Tibial artery (tissue), 4 donors: ENCODE measurements at regions not wholly inside any gene's neighbourhood (a gene's known extent, or its start where the extent isn't known, plus 50 kb on each side); places are given as distances from the start of the nearest gene placed in this dataset.

ENCODE experiments used
- DNase-seq, 2 donors: peaks; one replicate each; pipeline ENCODE4 v3.0.0-alpha.2; 2019
- H3K27ac ChIP-seq, 2 donors: fragments of 200-600 bp; sonication (generic) in 1 of 2; 1 replicate in 1 of 2; 2 replicates in 1 of 2; pipeline ENCODE4 v1.5.1; 2018 to 2019; ENCODE audit warnings: mild to moderate bottlenecking in 1 of 2
- H3K27me3 ChIP-seq, 2 donors: fragments of 200-600 bp; sonication (generic) in 1 of 2; one replicate each; pipeline versions ENCODE4 v1.5.1 to v1.6.0; 2016 to 2019
- H3K36me3 ChIP-seq, 3 donors: fragments of 200-600 bp; sonication (generic) in 2 of 3; one replicate each; pipeline ENCODE4 v1.5.1; 2016 to 2019; ENCODE audit warnings: mild to moderate bottlenecking in 2 of 3
- H3K4me1 ChIP-seq, 4 donors: fragments of 200-600 bp; sonication (generic) in 2 of 4; 1 replicate in 3 of 4; 2 replicates in 1 of 4; pipeline ENCODE4 v1.5.1; 2016 to 2019
- H3K4me3 ChIP-seq, 2 donors: fragments of 200-600 bp; sonication (generic) in 1 of 2; 1 replicate in 1 of 2; 2 replicates in 1 of 2; pipeline ENCODE4 v1.5.1; 2018 to 2019; ENCODE audit warnings: mild to moderate bottlenecking in 2 of 2
- H3K9me3 ChIP-seq, 3 donors: fragments of 200-600 bp; sonication (generic) in 1 of 3; one replicate each; pipeline ENCODE4 v1.5.1; 2016 to 2019
- CTCF ChIP-seq, 2 experiments: fragments of 200-600 bp in 1 of 2; fragments of 450-650 bp in 1 of 2; IDR thresholded peaks; one replicate each; pipeline ENCODE4 v1.5.1; 2017 to 2019; ENCODE audit warnings: antibody characterized with exemption in 2 of 2, mild to moderate bottlenecking in 1 of 2, moderate library complexity in 1 of 2
- intact Hi-C: fragments of 100-400 bp; cut with DNase I; formaldehyde crosslinking; loops from one replicate; pipeline ENCODE4 v1.15.0; 2023; ENCODE audit warnings: low total_unique reads

DNA sequence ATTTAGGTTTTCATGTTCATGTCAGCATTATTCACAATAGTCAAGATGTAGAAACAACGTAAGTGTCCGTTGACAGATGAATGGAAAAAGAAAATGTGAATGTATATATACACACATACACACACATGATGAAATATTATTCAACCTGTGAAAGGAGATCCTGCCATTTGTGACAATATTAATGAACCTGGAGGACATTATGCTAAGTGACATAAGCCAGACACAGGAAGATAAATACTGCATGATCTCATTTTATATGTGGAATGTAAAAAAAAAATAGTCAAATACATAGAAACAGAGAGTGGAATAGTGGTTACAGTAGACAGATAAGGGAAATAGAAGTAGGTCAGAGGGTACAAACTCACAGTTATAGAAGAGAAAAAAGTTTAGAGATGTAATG lies 651.1 kb upstream of the MKI67 start:
- peaks cover 0 to 7% (median 0%) of the 10 kb centered on the region in 3 donors for H3K9me3 ChIP-seq
- DNase-seq: no peak
- intact Hi-C loops: no loop called here
- H3K36me3 ChIP-seq: no peaks in the 10 kb centered on the region
- no peak overlapping the region for H3K27ac ChIP-seq
- no peaks in the 10 kb centered on the region for H3K4me1 ChIP-seq
- H3K4me3 ChIP-seq: no peak overlapping the region
- H3K27me3 ChIP-seq: no peaks in the 10 kb centered on the region
- TF ChIP-seq CTCF (IDR thresholded peaks at IDR 0.05): no peak

DNA sequence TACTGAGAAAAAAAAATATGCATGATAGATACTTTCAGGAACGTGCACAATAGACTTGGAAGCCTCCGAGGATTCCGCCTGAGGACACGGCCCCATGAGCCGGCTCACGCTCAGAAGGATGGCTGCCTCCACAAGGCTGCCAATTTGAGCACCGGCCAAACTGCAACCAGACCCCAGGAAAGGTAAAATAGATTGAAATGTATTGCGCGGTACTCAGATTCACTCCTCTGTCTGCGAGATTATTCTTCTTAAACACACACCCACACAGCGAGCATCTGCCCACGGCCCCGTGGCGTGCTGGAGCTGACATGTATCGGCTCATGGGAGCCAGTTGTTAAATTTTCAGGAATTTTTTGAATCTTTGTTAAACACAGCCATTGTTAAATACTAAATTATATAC lies 653.2 kb upstream of the MKI67 start:
- Histone ChIP-seq H3K27me3 (no peaks in the 10 kb centered on the region), H3K27ac (no peak overlapping the region), H3K36me3 (no peaks in the 10 kb centered on the region), H3K9me3 (no peaks in the 10 kb centered on the region), H3K4me3 (no peak overlapping the region), H3K4me1 (no peaks in the 10 kb centered on the region)
- intact Hi-C loops: no loop called here
- DNase-seq: no peak
- no peak for TF ChIP-seq CTCF (IDR thresholded peaks at IDR 0.05)

DNA sequence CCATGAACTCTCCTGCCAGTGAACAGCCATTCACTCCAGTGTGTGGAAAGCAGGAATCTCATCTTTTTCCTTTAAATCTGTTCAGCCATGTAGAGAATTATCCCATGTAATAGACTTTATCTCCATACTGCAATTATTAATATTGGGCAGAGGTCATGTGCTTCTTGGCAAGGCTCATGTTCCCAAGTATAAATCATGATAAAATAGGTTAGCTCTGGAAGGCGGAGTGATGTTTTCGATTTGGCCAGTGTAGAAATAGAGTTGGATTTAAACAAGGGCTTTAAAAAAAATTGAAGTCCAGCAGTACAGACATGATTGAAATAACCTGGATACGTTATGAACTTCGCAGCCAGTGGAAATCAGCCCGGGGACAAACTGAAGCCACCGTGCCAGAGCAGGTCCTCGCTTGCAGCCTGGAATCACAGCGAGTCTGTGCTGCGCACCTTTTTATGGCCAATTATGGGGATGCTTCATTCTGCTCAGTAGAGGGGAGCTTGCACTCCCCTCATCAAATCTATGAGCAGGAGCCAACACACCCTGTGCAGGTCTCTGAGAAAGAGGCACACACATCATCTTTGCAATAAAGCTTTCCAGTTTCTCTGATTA lies 654.0 kb upstream of the MKI67 start:
- DNase-seq: no peak
- Histone ChIP-seq H3K36me3 (no peaks in the 10 kb centered on the region), H3K4me3 (no peak overlapping the region), H3K4me1 (no peaks in the 10 kb centered on the region), H3K27me3 (no peaks in the 10 kb centered on the region), H3K9me3 (no peaks in the 10 kb centered on the region), H3K27ac (no peak overlapping the region)
- TF ChIP-seq CTCF (IDR thresholded peaks at IDR 0.05): no peak
- intact Hi-C loops: loop anchor here (10.0 kb wide), 1 partner anchor 485 kb away; no protein-coding TSS in a partner anchor

DNA sequence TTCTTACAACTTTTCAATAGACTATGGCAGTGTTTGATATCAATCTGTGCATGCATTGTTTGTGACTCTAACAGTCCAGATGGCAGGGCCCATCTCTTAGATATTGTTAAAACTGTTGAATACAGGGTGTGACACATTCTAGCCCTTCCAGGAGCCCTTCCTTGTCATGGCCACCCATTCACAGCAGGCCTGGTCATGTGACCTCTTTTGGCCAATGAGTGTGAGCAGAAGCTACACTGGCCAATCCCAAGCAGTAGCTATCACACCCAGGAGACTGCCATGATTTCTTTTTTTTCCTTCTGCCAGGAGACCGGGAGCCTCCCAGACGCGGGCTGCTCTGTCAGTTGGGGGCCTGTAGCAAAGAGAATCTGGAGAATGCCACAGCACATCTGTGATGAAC lies 655.4 kb upstream of the MKI67 start:
- Histone ChIP-seq H3K27me3 (no peaks in the 10 kb centered on the region), H3K9me3 (no peaks in the 10 kb centered on the region), H3K4me1 (no peaks in the 10 kb centered on the region), H3K36me3 (no peaks in the 10 kb centered on the region), H3K27ac (no peak overlapping the region), H3K4me3 (no peak overlapping the region)
- no peak for DNase-seq
- intact Hi-C loops: loop anchor here (10.0 kb wide), 1 partner anchor 487 kb away; no protein-coding TSS in a partner anchor
- TF ChIP-seq CTCF (IDR thresholded peaks at IDR 0.05): no peak

GRCh38 chr10:128784444-128784843 lies 658.2 kb upstream of the MKI67 start:
- no peaks in the 10 kb centered on the region for H3K36me3 ChIP-seq
- no peaks in the 10 kb centered on the region for H3K4me1 ChIP-seq
- H3K4me3 ChIP-seq: no peak overlapping the region
- H3K9me3 ChIP-seq: no peaks in the 10 kb centered on the region
- no peak for TF ChIP-seq CTCF (IDR thresholded peaks at IDR 0.05)
- no peak overlapping the region for H3K27ac ChIP-seq
- DNase-seq: no peak
- intact Hi-C loops: loop anchor here (10.0 kb wide), 1 partner anchor 490 kb away; no protein-coding TSS in a partner anchor
- H3K27me3 ChIP-seq: no peaks in the 10 kb centered on the region
